WTC11 (cell line): ENCODE measurements at regions not wholly inside any gene's neighbourhood (a gene's known extent, or its start where the extent isn't known, plus 50 kb on each side); places are given as distances from the start of the nearest gene placed in this dataset.
"Not testable (repeated sequence)": the region's sequence is repeated elsewhere in the genome, so short reads cannot be mapped to it uniquely, and the experiment has no call there.

Experiments
- ATAC-seq: fragments of 200-7000 bp; cut with Tn5 transposase; 2 replicates; pipeline ENCODE4 v1.10.0; 2021; ENCODE audit warnings: mild to moderate bottlenecking, moderate library complexity
- CTCF ChIA-PET: fragments of 300-600 bp; sonication (Branson Sonifier 250); formaldehyde crosslinking; loops from one replicate; lab custom pipeline; 2021; ENCODE audit warnings: antibody characterized with exemption; lab: Charles Lee
- POLR2A ChIA-PET: fragments of 350-600 bp; sonication (Branson Sonifier 250); formaldehyde crosslinking; loops from one replicate; lab custom pipeline; 2021; ENCODE audit warnings: antibody characterized with exemption; lab: Charles Lee
- DNase-seq: peaks from one replicate; pipeline ENCODE4 v3.0.0; 2021; ENCODE audit warnings: low spot score
- H3K27ac Mint-ChIP-seq: 2 replicates; pipeline ENCODE4 v1.8.0; 2021; ENCODE audit warnings: mixed read lengths
- H3K27me3 Mint-ChIP-seq: 2 replicates; pipeline ENCODE4 v1.8.0; 2021; ENCODE audit warnings: low read depth, mild to moderate bottlenecking, moderate library complexity, mixed read lengths
- H3K36me3 Mint-ChIP-seq: 2 replicates; pipeline ENCODE4 v1.8.0; 2021; ENCODE audit warnings: mixed read lengths
- H3K4me1 Mint-ChIP-seq: 2 replicates; pipeline ENCODE4 v1.8.0; 2022; ENCODE audit warnings: mixed read lengths
- H3K4me3 Mint-ChIP-seq: 2 replicates; pipeline ENCODE4 v1.8.0; 2021; ENCODE audit warnings: mild to moderate bottlenecking, moderate library complexity, mixed read lengths
- H3K9me3 Mint-ChIP-seq: 2 replicates; pipeline ENCODE4 v1.8.0; 2021; ENCODE audit warnings: mixed read lengths
- ATF1 ChIP-seq: sonication (generic); formaldehyde crosslinking; IDR thresholded peaks from 2 replicates; pipeline ENCODE4 v1.8.1; 2023; ENCODE audit warnings: mild to moderate bottlenecking, moderate library complexity, missing genetic modification reagents
- ELF4 ChIP-seq: sonication (generic); formaldehyde crosslinking; IDR thresholded peaks from 2 replicates; pipeline ENCODE4 v1.8.1; 2022; ENCODE audit warnings: low read depth, mild to moderate bottlenecking, moderate library complexity, missing genetic modification reagents
- ESRRA ChIP-seq: sonication (generic); formaldehyde crosslinking; IDR thresholded peaks from 2 replicates; pipeline ENCODE4 v1.8.1; 2022; ENCODE audit warnings: mild to moderate bottlenecking, missing genetic modification reagents, borderline replicate concordance
- GABPB1 ChIP-seq: sonication (generic); formaldehyde crosslinking; IDR thresholded peaks from 2 replicates; pipeline ENCODE4 v1.8.1; 2023; ENCODE audit warnings: mild to moderate bottlenecking, missing genetic modification reagents
- GRHL2 ChIP-seq: fragments of 250-450 bp; sonication (Bioruptor Pico); IDR thresholded peaks from 2 replicates; pipeline ENCODE4 v1.8.0; 2022; ENCODE audit warnings: mild to moderate bottlenecking, moderate library complexity; ENCODE audit not compliant: insufficient replicate concordance, severe bottlenecking
- GTF2I ChIP-seq: fragments of 250-450 bp; sonication (Bioruptor Pico); conservative IDR thresholded peaks from 2 replicates; pipeline ENCODE4 v1.4.0; 2021; ENCODE audit warnings: mild to moderate bottlenecking
- HMGA2 ChIP-seq: fragments of 250-450 bp; sonication (Bioruptor Pico); IDR thresholded peaks from 2 replicates; pipeline ENCODE4 v1.4.0; 2021; ENCODE audit warnings: mild to moderate bottlenecking, moderate library complexity
- IRF1 ChIP-seq: sonication (generic); formaldehyde crosslinking; IDR thresholded peaks from 2 replicates; pipeline ENCODE4 v1.8.0; 2023; ENCODE audit warnings: missing genetic modification reagents
- IRF2 ChIP-seq: sonication (generic); formaldehyde crosslinking; IDR thresholded peaks from 2 replicates; pipeline ENCODE4 v1.8.0; 2022; ENCODE audit warnings: low read depth, missing genetic modification reagents, borderline replicate concordance
- MXD4 ChIP-seq: fragments of 250-450 bp; sonication (Bioruptor Pico); IDR thresholded peaks from 2 replicates; pipeline ENCODE4 v1.8.0; 2021; ENCODE audit warnings: mild to moderate bottlenecking, moderate library complexity, borderline replicate concordance
- NFE2L1 ChIP-seq: sonication (generic); formaldehyde crosslinking; IDR thresholded peaks from 2 replicates; pipeline ENCODE4 v1.8.1; 2023; ENCODE audit warnings: missing genetic modification reagents
- RELA ChIP-seq: sonication (generic); formaldehyde crosslinking; IDR thresholded peaks from 2 replicates; pipeline ENCODE4 v1.8.1; 2022; ENCODE audit warnings: missing genetic modification reagents, mild to moderate bottlenecking, borderline replicate concordance
- SMAD4 ChIP-seq: sonication (generic); formaldehyde crosslinking; IDR thresholded peaks from 2 replicates; pipeline ENCODE4 v1.8.0; 2022; ENCODE audit warnings: mild to moderate bottlenecking, missing genetic modification reagents
- SP1 ChIP-seq: sonication (generic); formaldehyde crosslinking; conservative IDR thresholded peaks from 2 replicates; pipeline ENCODE4 v1.8.1; 2022; ENCODE audit warnings: missing genetic modification reagents
- TCF7 ChIP-seq: sonication (generic); formaldehyde crosslinking; IDR thresholded peaks from 2 replicates; pipeline ENCODE4 v1.8.0; 2022; ENCODE audit warnings: mild to moderate bottlenecking, low read depth, missing genetic modification reagents, moderate library complexity
- ZBTB21 ChIP-seq: sonication (generic); formaldehyde crosslinking; IDR thresholded peaks from 2 replicates; pipeline ENCODE4 v1.8.1; 2023; ENCODE audit warnings: mild to moderate bottlenecking, missing genetic modification reagents, borderline replicate concordance
- ZMAT4 ChIP-seq: fragments of 250-450 bp; sonication (Bioruptor Pico); IDR thresholded peaks from 2 replicates; pipeline ENCODE4 v1.9.0; 2021; ENCODE audit warnings: mild to moderate bottlenecking
- ZNF138 ChIP-seq: sonication (generic); formaldehyde crosslinking; conservative IDR thresholded peaks from 2 replicates; pipeline ENCODE4 v1.8.1; 2022; ENCODE audit warnings: mild to moderate bottlenecking, moderate library complexity, missing genetic modification reagents
- ZNF671 ChIP-seq: fragments of 250-450 bp; sonication (Bioruptor Pico); IDR thresholded peaks from 2 replicates; pipeline ENCODE4 v1.8.0; 2021; ENCODE audit warnings: mild to moderate bottlenecking
- TF ChIP-seq, protein P1 (sequence below): sonication (generic); formaldehyde crosslinking; IDR thresholded peaks from 2 replicates; pipeline ENCODE4 v1.8.1; 2023; ENCODE audit warnings: mild to moderate bottlenecking, missing genetic modification reagents, moderate library complexity
- TF ChIP-seq, protein P2 (sequence below): sonication (generic); formaldehyde crosslinking; IDR thresholded peaks from 2 replicates; pipeline ENCODE4 v1.8.1; 2022; ENCODE audit warnings: low read depth, missing genetic modification reagents, borderline replicate concordance
- TF ChIP-seq, protein P3 (sequence below): sonication (generic); formaldehyde crosslinking; conservative IDR thresholded peaks from 2 replicates; pipeline ENCODE4 v1.8.1; 2023; ENCODE audit warnings: mild to moderate bottlenecking, low read depth, missing genetic modification reagents, moderate library complexity
- TF ChIP-seq, protein P4 (sequence below): sonication (generic); formaldehyde crosslinking; IDR thresholded peaks from 2 replicates; pipeline ENCODE4 v1.8.0; 2022; ENCODE audit warnings: mild to moderate bottlenecking, missing genetic modification reagents

DNA sequence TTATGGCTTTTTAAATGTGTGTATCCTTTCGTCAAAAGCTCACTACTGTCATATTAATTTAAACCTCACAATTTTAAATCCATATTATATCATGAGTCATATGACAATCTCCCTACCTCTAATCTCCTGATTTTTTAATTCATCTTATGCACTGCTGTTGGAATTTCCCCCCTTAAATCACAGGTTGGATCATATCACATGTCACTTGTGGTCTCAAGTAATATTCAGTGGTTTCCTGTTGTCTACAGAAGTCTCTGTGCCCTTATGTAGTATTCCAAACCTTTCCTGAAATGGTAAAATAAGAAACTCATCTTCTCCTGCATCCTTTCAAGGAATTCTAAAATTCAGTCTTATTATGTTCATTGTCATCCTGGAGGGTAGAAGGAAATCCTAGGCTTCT is 116.0 kb upstream of the CBLB start (continued):
- TF ChIP-seq GABPB1 (CRISPR knock-in tag): no peak
- no peak for TF ChIP-seq SP1
- TF ChIP-seq RELA (CRISPR knock-in tag): no peak
- TF ChIP-seq, protein P1, sequence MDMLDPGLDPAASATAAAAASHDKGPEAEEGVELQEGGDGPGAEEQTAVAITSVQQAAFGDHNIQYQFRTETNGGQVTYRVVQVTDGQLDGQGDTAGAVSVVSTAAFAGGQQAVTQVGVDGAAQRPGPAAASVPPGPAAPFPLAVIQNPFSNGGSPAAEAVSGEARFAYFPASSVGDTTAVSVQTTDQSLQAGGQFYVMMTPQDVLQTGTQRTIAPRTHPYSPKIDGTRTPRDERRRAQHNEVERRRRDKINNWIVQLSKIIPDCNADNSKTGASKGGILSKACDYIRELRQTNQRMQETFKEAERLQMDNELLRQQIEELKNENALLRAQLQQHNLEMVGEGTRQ (CRISPR knock-in tag): no peak

GRCh38 chr3:105986343-105986742 is 117.5 kb upstream of the CBLB start:
- peaks cover 15% of the 10 kb centered on the region for H3K36me3 Mint-ChIP-seq
- DNase-seq, H3K4me3 Mint-ChIP-seq, ATAC-seq, POLR2A ChIA-PET, H3K27ac Mint-ChIP-seq, H3K27me3 Mint-ChIP-seq, CTCF ChIA-PET, H3K4me1 Mint-ChIP-seq: not testable (repeated sequence)
- H3K9me3 Mint-ChIP-seq: peaks cover 37% of the 10 kb centered on the region

GRCh38 chr3:105987809-105988208 is 119.0 kb upstream of the CBLB start:
- ATAC-seq: no peak
- Mint-ChIP-seq H3K4me3 (no peak overlapping the region), H3K9me3 (peaks cover 46% of the 10 kb centered on the region), H3K36me3 (peaks cover 25% of the 10 kb centered on the region), H3K4me1 (no peaks in the 10 kb centered on the region), H3K27me3 (no peaks in the 10 kb centered on the region), H3K27ac (no peak overlapping the region)
- DNase-seq: no peak
- CTCF ChIA-PET: no interaction called here
- POLR2A ChIA-PET: no interaction called here
- no peak for TF ChIP-seq HMGA2 (CRISPR knock-in tag)
- no peak for TF ChIP-seq GTF2I
- TF ChIP-seq, protein P2, sequence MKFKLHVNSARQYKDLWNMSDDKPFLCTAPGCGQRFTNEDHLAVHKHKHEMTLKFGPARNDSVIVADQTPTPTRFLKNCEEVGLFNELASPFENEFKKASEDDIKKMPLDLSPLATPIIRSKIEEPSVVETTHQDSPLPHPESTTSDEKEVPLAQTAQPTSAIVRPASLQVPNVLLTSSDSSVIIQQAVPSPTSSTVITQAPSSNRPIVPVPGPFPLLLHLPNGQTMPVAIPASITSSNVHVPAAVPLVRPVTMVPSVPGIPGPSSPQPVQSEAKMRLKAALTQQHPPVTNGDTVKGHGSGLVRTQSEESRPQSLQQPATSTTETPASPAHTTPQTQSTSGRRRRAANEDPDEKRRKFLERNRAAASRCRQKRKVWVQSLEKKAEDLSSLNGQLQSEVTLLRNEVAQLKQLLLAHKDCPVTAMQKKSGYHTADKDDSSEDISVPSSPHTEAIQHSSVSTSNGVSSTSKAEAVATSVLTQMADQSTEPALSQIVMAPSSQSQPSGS (CRISPR knock-in tag): no peak
- TF ChIP-seq ZNF138 (CRISPR knock-in tag): no peak
- TF ChIP-seq, protein P3, sequence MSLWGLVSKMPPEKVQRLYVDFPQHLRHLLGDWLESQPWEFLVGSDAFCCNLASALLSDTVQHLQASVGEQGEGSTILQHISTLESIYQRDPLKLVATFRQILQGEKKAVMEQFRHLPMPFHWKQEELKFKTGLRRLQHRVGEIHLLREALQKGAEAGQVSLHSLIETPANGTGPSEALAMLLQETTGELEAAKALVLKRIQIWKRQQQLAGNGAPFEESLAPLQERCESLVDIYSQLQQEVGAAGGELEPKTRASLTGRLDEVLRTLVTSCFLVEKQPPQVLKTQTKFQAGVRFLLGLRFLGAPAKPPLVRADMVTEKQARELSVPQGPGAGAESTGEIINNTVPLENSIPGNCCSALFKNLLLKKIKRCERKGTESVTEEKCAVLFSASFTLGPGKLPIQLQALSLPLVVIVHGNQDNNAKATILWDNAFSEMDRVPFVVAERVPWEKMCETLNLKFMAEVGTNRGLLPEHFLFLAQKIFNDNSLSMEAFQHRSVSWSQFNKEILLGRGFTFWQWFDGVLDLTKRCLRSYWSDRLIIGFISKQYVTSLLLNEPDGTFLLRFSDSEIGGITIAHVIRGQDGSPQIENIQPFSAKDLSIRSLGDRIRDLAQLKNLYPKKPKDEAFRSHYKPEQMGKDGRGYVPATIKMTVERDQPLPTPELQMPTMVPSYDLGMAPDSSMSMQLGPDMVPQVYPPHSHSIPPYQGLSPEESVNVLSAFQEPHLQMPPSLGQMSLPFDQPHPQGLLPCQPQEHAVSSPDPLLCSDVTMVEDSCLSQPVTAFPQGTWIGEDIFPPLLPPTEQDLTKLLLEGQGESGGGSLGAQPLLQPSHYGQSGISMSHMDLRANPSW (CRISPR knock-in tag): no peak
- TF ChIP-seq, protein P4, sequence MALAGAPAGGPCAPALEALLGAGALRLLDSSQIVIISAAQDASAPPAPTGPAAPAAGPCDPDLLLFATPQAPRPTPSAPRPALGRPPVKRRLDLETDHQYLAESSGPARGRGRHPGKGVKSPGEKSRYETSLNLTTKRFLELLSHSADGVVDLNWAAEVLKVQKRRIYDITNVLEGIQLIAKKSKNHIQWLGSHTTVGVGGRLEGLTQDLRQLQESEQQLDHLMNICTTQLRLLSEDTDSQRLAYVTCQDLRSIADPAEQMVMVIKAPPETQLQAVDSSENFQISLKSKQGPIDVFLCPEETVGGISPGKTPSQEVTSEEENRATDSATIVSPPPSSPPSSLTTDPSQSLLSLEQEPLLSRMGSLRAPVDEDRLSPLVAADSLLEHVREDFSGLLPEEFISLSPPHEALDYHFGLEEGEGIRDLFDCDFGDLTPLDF (CRISPR knock-in tag): no peak
- no peak for TF ChIP-seq TCF7
- no peak for TF ChIP-seq NFE2L1 (CRISPR knock-in tag)
- no peak for TF ChIP-seq SMAD4
- TF ChIP-seq ESRRA (CRISPR knock-in tag): no peak
- no peak for TF ChIP-seq ATF1 (CRISPR knock-in tag)
- TF ChIP-seq IRF1: no peak
- no peak for TF ChIP-seq ZBTB21
- no peak for TF ChIP-seq ZNF671 (CRISPR knock-in tag)
- no peak for TF ChIP-seq IRF2 (CRISPR knock-in tag)
- no peak for TF ChIP-seq ELF4
- TF ChIP-seq GRHL2 (CRISPR knock-in tag): no peak
- TF ChIP-seq MXD4 (CRISPR knock-in tag): no peak
- no peak for TF ChIP-seq ZMAT4
- no peak for TF ChIP-seq RELA (CRISPR knock-in tag)
